B cell (primary cell): ENCODE measurements at regions not wholly inside any gene's neighbourhood (a gene's known extent, or its start where the extent isn't known, plus 50 kb on each side); places are given as distances from the start of the nearest gene placed in this dataset.

ENCODE experiments used
- ATAC-seq: fragments of 200-7000 bp; cut with Tn5 transposase; one replicate; pipeline ENCODE4 v1.10.0; 2021; ENCODE audit warnings: low read depth, mild to moderate bottlenecking, moderate number of reproducible peaks, moderate library complexity
- CTCF ChIA-PET: fragments of 350-600 bp; sonication (Branson Sonifier 250); formaldehyde crosslinking; loops from one replicate; lab custom pipeline; 2021; ENCODE audit warnings: antibody characterized with exemption, inconsistent platforms; lab: Charles Lee
- POLR2A ChIA-PET: fragments of 350-600 bp; sonication (Branson Sonifier 250); formaldehyde crosslinking; loops from one replicate; lab custom pipeline; 2021; ENCODE audit warnings: antibody characterized with exemption; lab: Charles Lee
- DNase-seq: peaks from one replicate; pipeline ENCODE4 v3.0.0; 2013
- H2AFZ ChIP-seq: 2 replicates; pipeline ENCODE4 v1.6.1; 2012; ENCODE audit warnings: mild to moderate bottlenecking, low read depth, low read length; ENCODE audit not compliant: insufficient read depth, poor library complexity, severe bottlenecking
- H3K27ac ChIP-seq, 2 donors: 1 replicate in 1 of 2; 2 replicates in 1 of 2; pipeline ENCODE4 v1.5.1; 2012 to 2013; ENCODE audit warnings: low read length in 2 of 2, mild to moderate bottlenecking in 2 of 2, moderate library complexity in 1 of 2
- H3K27me3 ChIP-seq, 4 experiments: fragments of 200-600 bp in 1 of 4; sonication (generic) in 1 of 4; replicated peaks in 1 of 4; 1 replicate in 2 of 4; 2 replicates in 2 of 4; pipeline versions ENCODE4 v1.6.1 to v1.7.0; 2013 to 2016; ENCODE audit warnings: low read length in 3 of 4, mild to moderate bottlenecking in 2 of 4, mixed read lengths in 1 of 4, moderate library complexity in 1 of 4; ENCODE audit not compliant: insufficient read depth in 4 of 4, control insufficient read depth in 3 of 4; ENCODE audit errors: control extremely low read depth in 1 of 4
- H3K36me3 ChIP-seq, 2 experiments: replicated peaks in 1 of 2; 1 replicate in 1 of 2; 2 replicates in 1 of 2; pipeline versions ENCODE4 v1.6.1 to v1.7.1; 2013; ENCODE audit warnings: low read length in 1 of 2; ENCODE audit not compliant: insufficient read depth in 2 of 2, control insufficient read depth in 1 of 2; ENCODE audit errors: control extremely low read depth in 1 of 2, extremely low read depth in 1 of 2
- H3K4me1 ChIP-seq, 2 donors: fragments of 200-600 bp in 1 of 2; sonication (generic) in 1 of 2; 1 replicate in 1 of 2; 2 replicates in 1 of 2; pipeline versions ENCODE4 v1.5.1 to v1.6.1; 2013 to 2017; ENCODE audit warnings: low read length in 2 of 2; ENCODE audit not compliant: control insufficient read depth in 2 of 2, insufficient read depth in 2 of 2
- H3K4me2 ChIP-seq: replicated peaks from 2 replicates; pipeline ENCODE3; 2012; ENCODE audit warnings: mild to moderate bottlenecking, low read depth, low read length; ENCODE audit not compliant: poor library complexity, severe bottlenecking
- H3K4me3 ChIP-seq, 5 experiments: fragments of 200-600 bp in 1 of 5; sonication (generic) in 1 of 5; 1 replicate in 3 of 5; 2 replicates in 2 of 5; pipeline versions ENCODE4 v1.5.1 to v1.7.0; 2011 to 2016; ENCODE audit warnings: low read length in 4 of 5, mild to moderate bottlenecking in 4 of 5, low read depth in 2 of 5, control low read depth in 1 of 5, moderate library complexity in 1 of 5; ENCODE audit not compliant: insufficient read depth in 1 of 5; ENCODE audit errors: control extremely low read depth in 1 of 5, extremely low read depth in 1 of 5
- H3K79me2 ChIP-seq: fragments of 200-600 bp; sonication (generic); one replicate; pipeline ENCODE4 v1.6.0; 2016; ENCODE audit warnings: low read length; ENCODE audit not compliant: control insufficient read depth, insufficient read depth
- H3K9ac ChIP-seq: fragments of 200-600 bp; sonication (generic); 2 replicates; pipeline ENCODE4 v1.6.1; 2017; ENCODE audit warnings: mild to moderate bottlenecking, low read length, moderate library complexity
- H3K9me3 ChIP-seq, 3 donors: one replicate each; pipeline versions ENCODE4 v1.6.1 to v1.7.1; 2013; ENCODE audit warnings: low read length in 2 of 3; ENCODE audit not compliant: control insufficient read depth in 2 of 3, insufficient read depth in 1 of 3; ENCODE audit errors: control extremely low read depth in 1 of 3
- H4K20me1 ChIP-seq: 2 replicates; pipeline ENCODE4 v1.6.0; 2012; ENCODE audit warnings: mild to moderate bottlenecking, low read length; ENCODE audit not compliant: insufficient read depth, control insufficient read depth, poor library complexity, severe bottlenecking
- H3K27ac Mint-ChIP-seq: one replicate; pipeline ENCODE4 v1.8.0; 2021; ENCODE audit warnings: mixed read lengths
- H3K27me3 Mint-ChIP-seq: one replicate; pipeline ENCODE4 v1.8.0; 2021; ENCODE audit warnings: mixed read lengths
- H3K4me1 Mint-ChIP-seq: one replicate; pipeline ENCODE4 v1.8.0; 2021; ENCODE audit warnings: mixed read lengths
- H3K4me3 Mint-ChIP-seq: one replicate; pipeline ENCODE4 v1.8.0; 2021; ENCODE audit warnings: mixed read lengths
- H3K9me3 Mint-ChIP-seq: one replicate; pipeline ENCODE4 v1.8.0; 2022; ENCODE audit warnings: mixed read lengths; ENCODE audit not compliant: insufficient read depth
- EZH2 ChIP-seq: IDR thresholded peaks from 2 replicates; pipeline ENCODE4 v1.6.1; 2012; ENCODE audit warnings: borderline replicate concordance, low read depth, mild to moderate bottlenecking, moderate library complexity, low read length; ENCODE audit not compliant: insufficient read depth, poor library complexity, severe bottlenecking
- WGBS: methylation state at CpG from one replicate; pipeline ENCODE4 v1.1.5; 2013; ENCODE audit warnings: missing lambda C conversion rate; ENCODE audit not compliant: insufficient coverage; 5-methylcytosine and 5-hydroxymethylcytosine counted together
- intact Hi-C: fragments of 100-400 bp; cut with micrococcal nuclease; formaldehyde crosslinking; loops from one replicate; pipeline ENCODE4 v1.10.0; 2022
- TF ChIP-seq, protein P1 (sequence below): fragments of 200-600 bp; IDR thresholded peaks from one replicate; pipeline ENCODE4 v1.8.0; 2022; ENCODE audit warnings: antibody characterized with exemption, mild to moderate bottlenecking

GRCh38 chr6:22888163-22888752 lies 318.9 kb downstream of the HDGFL1 start:
- no peaks in the 10 kb centered on the region for H4K20me1 ChIP-seq
- no peak overlapping the region for H3K4me3 ChIP-seq
- intact Hi-C loops, result no loop called here
- no peaks in the 10 kb centered on the region for H3K9me3 ChIP-seq
- ATAC-seq, result no peak
- no peak overlapping the region for H3K27ac Mint-ChIP-seq
- ChIA-PET POLR2A (no interaction called here), CTCF (no interaction called here)
- no peaks in the 10 kb centered on the region for H3K4me1 ChIP-seq
- no peaks in the 10 kb centered on the region for H3K27me3 Mint-ChIP-seq
- no peak overlapping the region for H3K27ac ChIP-seq
- H3K4me1 Mint-ChIP-seq, result no peaks in the 10 kb centered on the region
- no peak overlapping the region for H3K4me2 ChIP-seq
- no peak for DNase-seq
- H3K27me3 ChIP-seq, result no peaks in the 10 kb centered on the region
- no peaks in the 10 kb centered on the region for H3K36me3 ChIP-seq
- H3K9ac ChIP-seq, result no peak overlapping the region
- no peaks in the 10 kb centered on the region for H3K9me3 Mint-ChIP-seq
- H2AFZ ChIP-seq, result no peak overlapping the region
- WGBS, result 75% methylated on average over 2 of the region's 3 CpGs
- TF ChIP-seq, protein P1, sequence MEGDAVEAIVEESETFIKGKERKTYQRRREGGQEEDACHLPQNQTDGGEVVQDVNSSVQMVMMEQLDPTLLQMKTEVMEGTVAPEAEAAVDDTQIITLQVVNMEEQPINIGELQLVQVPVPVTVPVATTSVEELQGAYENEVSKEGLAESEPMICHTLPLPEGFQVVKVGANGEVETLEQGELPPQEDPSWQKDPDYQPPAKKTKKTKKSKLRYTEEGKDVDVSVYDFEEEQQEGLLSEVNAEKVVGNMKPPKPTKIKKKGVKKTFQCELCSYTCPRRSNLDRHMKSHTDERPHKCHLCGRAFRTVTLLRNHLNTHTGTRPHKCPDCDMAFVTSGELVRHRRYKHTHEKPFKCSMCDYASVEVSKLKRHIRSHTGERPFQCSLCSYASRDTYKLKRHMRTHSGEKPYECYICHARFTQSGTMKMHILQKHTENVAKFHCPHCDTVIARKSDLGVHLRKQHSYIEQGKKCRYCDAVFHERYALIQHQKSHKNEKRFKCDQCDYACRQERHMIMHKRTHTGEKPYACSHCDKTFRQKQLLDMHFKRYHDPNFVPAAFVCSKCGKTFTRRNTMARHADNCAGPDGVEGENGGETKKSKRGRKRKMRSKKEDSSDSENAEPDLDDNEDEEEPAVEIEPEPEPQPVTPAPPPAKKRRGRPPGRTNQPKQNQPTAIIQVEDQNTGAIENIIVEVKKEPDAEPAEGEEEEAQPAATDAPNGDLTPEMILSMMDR, result no peak
- no peaks in the 10 kb centered on the region for H3K79me2 ChIP-seq
- no peak overlapping the region for H3K4me3 Mint-ChIP-seq

DNA sequence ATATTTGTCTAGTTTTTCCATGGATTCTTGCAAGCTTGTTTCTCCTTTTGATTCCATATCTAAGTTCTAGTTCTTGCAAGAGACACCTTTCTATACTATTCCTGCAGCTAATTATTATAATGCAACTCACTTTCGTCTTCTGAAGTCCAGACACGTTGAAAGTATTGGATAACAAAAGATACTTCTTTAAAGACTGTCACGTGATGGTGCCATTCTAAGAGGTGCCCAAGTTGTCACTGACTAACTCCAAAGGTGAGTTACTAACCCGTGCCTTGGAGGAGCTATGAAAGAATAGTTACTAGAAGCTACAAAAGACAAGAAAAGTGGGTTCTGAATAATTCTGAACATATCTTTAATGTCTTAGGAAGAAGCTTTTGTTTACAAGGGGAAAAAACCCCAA lies 322.6 kb downstream of the HDGFL1 start:
- Mint-ChIP-seq H3K27ac (no peak overlapping the region), H3K9me3 (no peaks in the 10 kb centered on the region), H3K27me3 (no peaks in the 10 kb centered on the region), H3K4me3 (no peak overlapping the region), H3K4me1 (no peaks in the 10 kb centered on the region)
- TF ChIP-seq, protein P1, result no peak
- TF ChIP-seq EZH2, result no peak
- H3K4me2 ChIP-seq, result no peak overlapping the region
- H3K4me3 ChIP-seq, result no peak overlapping the region
- no peak overlapping the region for H3K9ac ChIP-seq
- 100% methylated on average over 1 of the region's 4 CpGs for WGBS
- POLR2A ChIA-PET, result no interaction called here
- no peak overlapping the region for H2AFZ ChIP-seq
- no peaks in the 10 kb centered on the region for H3K79me2 ChIP-seq
- CTCF ChIA-PET, result no interaction called here
- no peaks in the 10 kb centered on the region for H4K20me1 ChIP-seq
- intact Hi-C loops, result no loop called here
- no peak overlapping the region for H3K27ac ChIP-seq
- no peak for DNase-seq
- no peaks in the 10 kb centered on the region for H3K4me1 ChIP-seq
- ATAC-seq, result no peak
- H3K27me3 ChIP-seq, result no peaks in the 10 kb centered on the region
- no peaks in the 10 kb centered on the region for H3K9me3 ChIP-seq
- no peaks in the 10 kb centered on the region for H3K36me3 ChIP-seq
